K562 (cell line): ENCODE measurements at regions not wholly inside any gene's neighbourhood (a gene's known extent, or its start where the extent isn't known, plus 50 kb on each side); places are given as distances from the start of the nearest gene placed in this dataset.

Experiments used
- ATAC-seq: fragments of 200-7000 bp; cut with Tn5 transposase; 3 replicates; pipeline ENCODE4 v1.9.1; 2020; ENCODE audit warnings: moderate library complexity
- BruUV-seq: library from RNA; stranded (reverse); fragments of 400-500 nt; replicated peaks from 2 replicates; lab custom pipeline; 2021; lab: Mats Ljungman, UMichigan
- CTCF ChIA-PET: fragments of 300-600 bp; formaldehyde crosslinking; extraction: SDS; loops from one replicate; lab custom pipeline; 2021; ENCODE audit warnings: low intra/inter-chr PET ratio; lab: Yijun Ruan, JAX
- POLR2A ChIA-PET: fragments of 300-600, 350-650 bp; sonication (Branson Sonifier 250); formaldehyde crosslinking; extraction: SDS; loops from one replicate; lab custom pipeline; 2021; ENCODE audit warnings: antibody characterized with exemption, inconsistent platforms; lab: Yijun Ruan, JAX
- DNase-seq, 4 experiments: peaks; one replicate each; pipeline versions ENCODE4 v3.0.0 to v3.0.0-alpha.2; 2011 to 2018; ENCODE audit warnings: low spot score in 3 of 4, mixed read lengths in 3 of 4; ENCODE audit errors: extremely low read depth in 1 of 4
- FAIRE-seq: peaks from 2 replicates; lab custom pipeline; 2011; peaks lifted over from hg19 to GRCh38; lab: Jason Lieb, UNC
- H2AFZ ChIP-seq: 2 replicates; pipeline ENCODE4 v1.6.0; 2011; ENCODE audit warnings: low read depth, low read length, control low read depth, inconsistent platforms
- H3K27ac ChIP-seq: fragments of 200-600 bp; 3 replicates; pipeline ENCODE4 v1.8.0; 2011; ENCODE audit warnings: low read depth, mild to moderate bottlenecking, control low read depth, inconsistent platforms, low read length, moderate library complexity, mixed read lengths; ENCODE audit errors: extremely low read depth
- H3K27me3 ChIP-seq, 2 experiments: fragments of 300-600 bp in 1 of 2; 2 replicates in 1 of 2; 3 replicates in 1 of 2; pipeline versions ENCODE4 v1.6.0 to v1.8.0; 2011; ENCODE audit warnings: inconsistent platforms in 2 of 2, low read length in 2 of 2, mild to moderate bottlenecking in 1 of 2, mixed read lengths in 1 of 2, moderate library complexity in 1 of 2; ENCODE audit not compliant: control insufficient read depth in 2 of 2, insufficient read depth in 2 of 2
- H3K36me3 ChIP-seq: fragments of 300-600 bp; 3 replicates; pipeline ENCODE4 v1.8.0; 2011; ENCODE audit warnings: mild to moderate bottlenecking, low read length, inconsistent platforms; ENCODE audit not compliant: control insufficient read depth, insufficient read depth
- H3K4me1 ChIP-seq, 2 experiments: fragments of 200-600 bp in 1 of 2; replicated peaks in 1 of 2; 2 replicates in 1 of 2; 3 replicates in 1 of 2; pipeline versions ENCODE4 v1.5.1 to v1.8.0; 2011; ENCODE audit warnings: inconsistent platforms in 2 of 2, low read length in 2 of 2, mild to moderate bottlenecking in 1 of 2, mixed read lengths in 1 of 2, moderate library complexity in 1 of 2; ENCODE audit not compliant: control insufficient read depth in 2 of 2, insufficient read depth in 2 of 2
- H3K4me2 ChIP-seq: 2 replicates; pipeline ENCODE4 v1.6.1; 2011; ENCODE audit warnings: low read length, control low read depth, inconsistent platforms, mixed read lengths; ENCODE audit not compliant: insufficient read depth
- H3K4me3 ChIP-seq: fragments of 200-600 bp; sonication (generic), shearing (Covaris generic); 2 replicates; pipeline ENCODE4 v1.5.1; 2016; ENCODE audit warnings: control low read depth, inconsistent platforms
- H3K79me2 ChIP-seq: fragments of 200-600 bp; 3 replicates; pipeline ENCODE4 v1.8.0; 2011; ENCODE audit warnings: low read length, inconsistent platforms; ENCODE audit not compliant: control insufficient read depth, insufficient read depth
- H3K9ac ChIP-seq, 2 experiments: 2 replicates each; pipeline versions ENCODE4 v1.6.0 to v1.6.1; 2011; ENCODE audit warnings: low read depth in 2 of 2, low read length in 2 of 2, control low read depth in 1 of 2, inconsistent platforms in 1 of 2, mild to moderate bottlenecking in 1 of 2, mixed read lengths in 1 of 2; ENCODE audit not compliant: insufficient read depth in 1 of 2
- H3K9me1 ChIP-seq: one replicate; pipeline ENCODE4 v1.6.0; 2011; ENCODE audit warnings: inconsistent platforms, mild to moderate bottlenecking, low read length, moderate library complexity; ENCODE audit not compliant: control insufficient read depth, insufficient read depth
- H3K9me3 ChIP-seq: replicated peaks from 2 replicates; pipeline ENCODE4 v1.5.1; 2011; ENCODE audit warnings: low read depth, low read length, inconsistent platforms; ENCODE audit not compliant: control insufficient read depth, insufficient read depth
- H4K20me1 ChIP-seq: replicated peaks from 2 replicates; pipeline ENCODE4 v1.6.1; 2011; ENCODE audit warnings: low read length, inconsistent platforms, mixed read lengths; ENCODE audit not compliant: control insufficient read depth, insufficient read depth
- ATF1 ChIP-seq, 2 experiments: fragments of 450-650 bp in 1 of 2; IDR thresholded peaks; 2 replicates each; pipeline ENCODE4 v1.6.1; 2016; ENCODE audit warnings: missing compliant biosample characterization in 1 of 2, missing genetic modification characterization in 1 of 2
- BACH1 ChIP-seq: fragments of 200-800 bp; sonication (Bioruptor generic); IDR thresholded peaks from 2 replicates; pipeline ENCODE4 v1.6.1; 2016; ENCODE audit warnings: missing genetic modification characterization, missing compliant biosample characterization
- BDP1 ChIP-seq: IDR thresholded peaks from 3 replicates; pipeline ENCODE4 v1.6.1; 2011; ENCODE audit not compliant: insufficient read length, insufficient read depth
- CREB1 ChIP-seq, 2 experiments: sonication (generic) in 1 of 2; formaldehyde crosslinking in 1 of 2; IDR thresholded peaks; 2 replicates each; pipeline versions ENCODE4 v1.6.1 to v1.8.0; 2012 to 2022; ENCODE audit warnings: inconsistent platforms in 1 of 2, mild to moderate bottlenecking in 1 of 2, missing genetic modification reagents in 1 of 2, moderate library complexity in 1 of 2
- HDGF ChIP-seq: fragments of 450-650 bp; IDR thresholded peaks from 2 replicates; pipeline ENCODE4 v1.6.1; 2016
- HNRNPK ChIP-seq: fragments of 200-400 bp; formaldehyde crosslinking; IDR thresholded peaks from one replicate; pipeline ENCODE4 v1.6.1; 2018; ENCODE audit warnings: mild to moderate bottlenecking, low read depth, low read length; ENCODE audit not compliant: poor library complexity, severe bottlenecking
- KLF1 ChIP-seq: fragments of 450-650 bp; IDR thresholded peaks from 2 replicates; pipeline ENCODE4 v1.6.1; 2016; ENCODE audit warnings: missing genetic modification characterization, missing compliant biosample characterization
- NFE2 ChIP-seq: IDR thresholded peaks from 2 replicates; pipeline ENCODE4 v1.6.1; 2014; ENCODE audit warnings: antibody characterized with exemption, low read depth
- NR3C1 ChIP-seq: sonication (generic); formaldehyde crosslinking; IDR thresholded peaks from 2 replicates; pipeline ENCODE4 v1.8.1; 2022; ENCODE audit warnings: missing genetic modification reagents
- PTTG1 ChIP-seq: fragments of 450-650 bp; IDR thresholded peaks from 2 replicates; pipeline ENCODE4 v1.6.1; 2016; ENCODE audit warnings: low read depth, mild to moderate bottlenecking, missing genetic modification characterization, missing compliant biosample characterization
- TBL1XR1 ChIP-seq, 2 experiments: IDR thresholded peaks; 2 replicates each; pipeline ENCODE4 v1.6.1; 2012; ENCODE audit warnings: improper control_type of control experiment in 2 of 2, low read length in 2 of 2, mild to moderate bottlenecking in 1 of 2
- ZBTB8A ChIP-seq: fragments of 450-650 bp; IDR thresholded peaks from 2 replicates; pipeline ENCODE4 v1.6.1; 2018; ENCODE audit warnings: mild to moderate bottlenecking, moderate library complexity; ENCODE audit not compliant: partially characterized antibody
- ZKSCAN1 ChIP-seq: fragments of 150-350 bp; IDR thresholded peaks from 2 replicates; pipeline ENCODE4 v1.6.1; 2016; ENCODE audit warnings: low read depth, low read length
- ZNF507 ChIP-seq: conservative IDR thresholded peaks from 2 replicates; pipeline ENCODE4 v1.6.1; 2017; ENCODE audit warnings: missing genetic modification characterization, missing compliant biosample characterization
- ZNF780A ChIP-seq: fragments of 250-450 bp; sonication (Bioruptor Pico); IDR thresholded peaks from 2 replicates; pipeline ENCODE4 v1.5.0; 2021; ENCODE audit warnings: mild to moderate bottlenecking
- WGBS: fragments of 100-300 bp; shearing (Covaris generic); methylation state at CpG from one replicate; pipeline ENCODE4 v1.1.6; 2016; ENCODE audit warnings: low coverage, mixed read lengths; ENCODE audit not compliant: insufficient coverage; ENCODE audit errors: missing lambda C conversion rate; 5-methylcytosine and 5-hydroxymethylcytosine counted together
- in situ Hi-C: fragments of 300-500 bp; cut with MboI; formaldehyde crosslinking; loops from 4 replicates; pipeline ENCODE4 v1.15.0; 2018; ENCODE audit warnings: inconsistent platforms, mixed read lengths
- intact Hi-C: fragments of 100-400 bp; cut with micrococcal nuclease; formaldehyde crosslinking; loops from 2 replicates; pipeline ENCODE4 v1.14.2; 2022
- TF ChIP-seq, protein P1 (sequence below), 2 experiments: IDR thresholded peaks; 2 replicates each; pipeline ENCODE4 v1.6.1; 2011; ENCODE audit warnings: borderline replicate concordance in 1 of 2, control low read depth in 1 of 2, low read depth in 1 of 2, low read length in 1 of 2, mild to moderate bottlenecking in 1 of 2, mixed read lengths in 1 of 2, moderate library complexity in 1 of 2; ENCODE audit not compliant: insufficient read depth in 1 of 2, insufficient read length in 1 of 2, poor library complexity in 1 of 2, severe bottlenecking in 1 of 2; ENCODE audit errors: extremely low read depth in 1 of 2
- TF ChIP-seq, protein P2 (sequence below): IDR thresholded peaks from 2 replicates; pipeline ENCODE4 v1.6.1; 2011; ENCODE audit warnings: borderline replicate concordance, low read depth, mild to moderate bottlenecking, moderate library complexity, low read length; ENCODE audit not compliant: insufficient read depth, poor library complexity, severe bottlenecking

DNA sequence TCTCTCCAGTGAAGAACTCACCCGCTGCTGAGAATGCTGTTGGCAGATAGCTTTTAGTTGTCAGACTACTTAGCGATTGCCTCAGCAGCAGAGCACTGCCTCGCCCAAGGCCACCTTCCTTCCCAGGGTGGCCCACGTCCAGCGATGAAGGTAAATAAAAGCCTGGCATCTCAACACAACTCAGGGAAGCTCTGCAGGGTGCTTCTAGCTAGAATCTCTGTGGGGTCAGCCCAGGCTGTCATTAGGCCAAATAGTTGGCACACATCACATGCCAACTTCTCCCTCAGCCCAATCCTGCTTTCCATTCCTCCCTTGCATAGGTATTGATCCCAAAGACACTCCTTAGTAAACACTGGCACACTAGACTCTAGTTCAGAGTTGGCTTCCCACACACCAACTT is 368.1 kb upstream of the TMTC1 start:
- BruUV-seq = no TSS peak
- WGBS = 0% methylated on average over 5 of the region's 5 CpGs
- H3K27ac ChIP-seq = no peak overlapping the region
- H3K79me2 ChIP-seq = no peaks in the 10 kb centered on the region
- no peaks in the 10 kb centered on the region for H3K36me3 ChIP-seq
- DNase-seq (no peak), FAIRE-seq (no peak), ATAC-seq (no peak)
- no peaks in the 10 kb centered on the region; a peak in 2 of 5 replicates for H3K27me3 ChIP-seq
- ChIA-PET CTCF (no interaction called here), POLR2A (interaction anchor here (0.7 kb wide), 1 partner anchor 814 kb away, joined by 3 read pairs; no protein-coding TSS in a partner anchor)
- no peaks in the 10 kb centered on the region for H4K20me1 ChIP-seq
- in situ Hi-C loops = no loop called here
- TF ChIP-seq CREB1 (IDR thresholded peaks at IDR 0.05) (no peak), CREB1 (CRISPR knock-in tag; IDR thresholded peaks at IDR 0.05) (no peak), BDP1 (no peak), ZBTB8A (no peak), ATF1 (CRISPR knock-in tag; IDR thresholded peaks at IDR 0.05) (no peak), ATF1 (tag; IDR thresholded peaks at IDR 0.05) (no peak), HNRNPK (no peak), ZKSCAN1 (no peak), TBL1XR1 (IDR thresholded peaks at IDR 0.05; ENCODE audit: low read length in 2 of 2) (no peak), BACH1 (no peak), NFE2 (no peak), KLF1 (tag) (no peak), NR3C1 (CRISPR knock-in tag) (no peak), ZNF780A (CRISPR knock-in tag) (no peak), PTTG1 (no peak), ZNF507 (tag) (no peak), HDGF (no peak)
- TF ChIP-seq, protein P1, sequence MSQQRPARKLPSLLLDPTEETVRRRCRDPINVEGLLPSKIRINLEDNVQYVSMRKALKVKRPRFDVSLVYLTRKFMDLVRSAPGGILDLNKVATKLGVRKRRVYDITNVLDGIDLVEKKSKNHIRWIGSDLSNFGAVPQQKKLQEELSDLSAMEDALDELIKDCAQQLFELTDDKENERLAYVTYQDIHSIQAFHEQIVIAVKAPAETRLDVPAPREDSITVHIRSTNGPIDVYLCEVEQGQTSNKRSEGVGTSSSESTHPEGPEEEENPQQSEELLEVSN (IDR thresholded peaks at IDR 0.05; ENCODE audit: borderline replicate concordance in 1 of 2, extremely low read depth in 1 of 2, insufficient read depth in 1 of 2, insufficient read length in 1 of 2, low read depth in 1 of 2, low read length in 1 of 2, poor library complexity in 1 of 2, severe bottlenecking in 1 of 2) = no peak
- TF ChIP-seq, protein P2, sequence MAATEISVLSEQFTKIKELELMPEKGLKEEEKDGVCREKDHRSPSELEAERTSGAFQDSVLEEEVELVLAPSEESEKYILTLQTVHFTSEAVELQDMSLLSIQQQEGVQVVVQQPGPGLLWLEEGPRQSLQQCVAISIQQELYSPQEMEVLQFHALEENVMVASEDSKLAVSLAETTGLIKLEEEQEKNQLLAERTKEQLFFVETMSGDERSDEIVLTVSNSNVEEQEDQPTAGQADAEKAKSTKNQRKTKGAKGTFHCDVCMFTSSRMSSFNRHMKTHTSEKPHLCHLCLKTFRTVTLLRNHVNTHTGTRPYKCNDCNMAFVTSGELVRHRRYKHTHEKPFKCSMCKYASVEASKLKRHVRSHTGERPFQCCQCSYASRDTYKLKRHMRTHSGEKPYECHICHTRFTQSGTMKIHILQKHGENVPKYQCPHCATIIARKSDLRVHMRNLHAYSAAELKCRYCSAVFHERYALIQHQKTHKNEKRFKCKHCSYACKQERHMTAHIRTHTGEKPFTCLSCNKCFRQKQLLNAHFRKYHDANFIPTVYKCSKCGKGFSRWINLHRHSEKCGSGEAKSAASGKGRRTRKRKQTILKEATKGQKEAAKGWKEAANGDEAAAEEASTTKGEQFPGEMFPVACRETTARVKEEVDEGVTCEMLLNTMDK = no peak
- TF ChIP-seq, all 486 proteins: peak for 0
- intact Hi-C loops = no loop called here
- Histone ChIP-seq H3K9me3 (no peaks in the 10 kb centered on the region), H3K4me3 (no peak overlapping the region), H3K9me1 (no peaks in the 10 kb centered on the region), H3K4me1 (no peaks in the 10 kb centered on the region), H3K9ac (no peak overlapping the region), H3K4me2 (no peak overlapping the region), H2AFZ (no peak overlapping the region)
